Fibroblast of lung (primary cell): ENCODE measurements at regions not wholly inside any gene's neighbourhood (a gene's known extent, or its start where the extent isn't known, plus 50 kb on each side); places are given as distances from the start of the nearest gene placed in this dataset.

ENCODE experiments used
- DNase-seq, 2 donors: peaks; one replicate each; pipeline versions ENCODE4 v3.0.0 to v3.0.0-alpha.2; 2010; ENCODE audit warnings: low read depth in 2 of 2
- H2AFZ ChIP-seq: 2 replicates; pipeline ENCODE4 v1.5.1; 2012; ENCODE audit warnings: low read length, control low read depth, inconsistent platforms
- H3K27ac ChIP-seq: 2 replicates; pipeline ENCODE4 v1.5.1; 2011; ENCODE audit warnings: low read length, control low read depth; ENCODE audit not compliant: insufficient read depth
- H3K27me3 ChIP-seq: 2 replicates; pipeline ENCODE4 v1.5.1; 2011; ENCODE audit warnings: mild to moderate bottlenecking, low read length; ENCODE audit not compliant: control insufficient read depth, insufficient read depth
- H3K36me3 ChIP-seq: 2 replicates; pipeline ENCODE4 v1.5.1; 2011; ENCODE audit warnings: low read length; ENCODE audit not compliant: control insufficient read depth, insufficient read depth
- H3K4me1 ChIP-seq: 2 replicates; pipeline ENCODE4 v1.5.1; 2011; ENCODE audit warnings: low read length; ENCODE audit not compliant: control insufficient read depth, insufficient read depth; ENCODE audit errors: extremely low read depth
- H3K4me2 ChIP-seq: 2 replicates; pipeline ENCODE4 v1.5.1; 2011; ENCODE audit warnings: low read length, control low read depth; ENCODE audit not compliant: insufficient read depth; ENCODE audit errors: extremely low read depth
- H3K4me3 ChIP-seq, 4 experiments: fragments of 200-600 bp in 1 of 4; sonication (generic) in 1 of 4; replicated peaks in 1 of 4; 2 replicates each; pipeline ENCODE4 v1.5.1; 2011 to 2016; ENCODE audit warnings: low read length in 4 of 4, low read depth in 3 of 4, mild to moderate bottlenecking in 3 of 4, control low read depth in 2 of 4, inconsistent platforms in 1 of 4, mixed read lengths in 1 of 4; ENCODE audit not compliant: insufficient read depth in 1 of 4; ENCODE audit errors: control extremely low read depth in 1 of 4
- H3K79me2 ChIP-seq: 2 replicates; pipeline ENCODE4 v1.5.1; 2012; ENCODE audit warnings: mild to moderate bottlenecking, low read length, inconsistent platforms; ENCODE audit not compliant: control insufficient read depth, insufficient read depth
- H3K9ac ChIP-seq: 2 replicates; pipeline ENCODE4 v1.5.1; 2011; ENCODE audit warnings: mild to moderate bottlenecking, low read length, control low read depth; ENCODE audit not compliant: insufficient read depth
- H3K9me3 ChIP-seq: 2 replicates; pipeline ENCODE4 v1.5.1; 2012; ENCODE audit warnings: low read depth, low read length; ENCODE audit not compliant: control insufficient read depth, insufficient read depth
- H4K20me1 ChIP-seq: 2 replicates; pipeline ENCODE4 v1.5.1; 2011; ENCODE audit warnings: low read length; ENCODE audit not compliant: control insufficient read depth, insufficient read depth; ENCODE audit errors: extremely low read depth
- EZH2 ChIP-seq: IDR thresholded peaks from 2 replicates; pipeline ENCODE4 v1.5.1; 2012; ENCODE audit warnings: low read length, control low read depth, mild to moderate bottlenecking; ENCODE audit errors: missing control alignments
- TF ChIP-seq, protein P1 (sequence below), 2 donors: IDR thresholded peaks in 1 of 2; conservative IDR thresholded peaks in 1 of 2; 1 replicate in 1 of 2; 2 replicates in 1 of 2; pipeline ENCODE4 v1.5.1; 2011 to 2012; ENCODE audit warnings: low read length in 2 of 2, control low read depth in 1 of 2, inconsistent platforms in 1 of 2, low read depth in 1 of 2, mild to moderate bottlenecking in 1 of 2

DNA sequence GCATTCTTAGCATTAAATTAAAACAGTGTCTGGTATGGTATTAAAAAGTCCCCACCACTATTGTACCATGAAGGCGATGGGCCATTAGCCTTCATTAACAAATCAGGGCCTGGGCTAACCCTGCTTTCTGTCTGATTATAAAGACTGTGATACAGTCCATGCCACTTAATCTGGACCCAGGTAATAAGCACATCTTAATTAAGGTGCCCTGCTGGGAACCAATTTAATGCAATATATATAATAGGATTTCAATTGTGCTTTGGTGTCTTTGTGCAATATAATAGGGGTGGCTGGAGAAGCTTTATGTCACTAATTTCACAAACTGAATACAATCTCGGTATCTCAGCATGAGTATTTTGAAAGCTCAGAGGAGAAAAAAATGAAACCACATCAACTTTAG is 64.4 kb upstream of the CDH8 start:
- H3K79me2 ChIP-seq: no peaks in the 10 kb centered on the region
- H3K4me2 ChIP-seq: no peak overlapping the region
- no peak for DNase-seq
- H3K27me3 ChIP-seq: no peaks in the 10 kb centered on the region
- no peaks in the 10 kb centered on the region for H3K4me1 ChIP-seq
- H3K9me3 ChIP-seq: no peaks in the 10 kb centered on the region
- no peaks in the 10 kb centered on the region for H3K36me3 ChIP-seq
- no peak overlapping the region for H3K4me3 ChIP-seq
- no peak overlapping the region for H2AFZ ChIP-seq
- TF ChIP-seq, protein P1, sequence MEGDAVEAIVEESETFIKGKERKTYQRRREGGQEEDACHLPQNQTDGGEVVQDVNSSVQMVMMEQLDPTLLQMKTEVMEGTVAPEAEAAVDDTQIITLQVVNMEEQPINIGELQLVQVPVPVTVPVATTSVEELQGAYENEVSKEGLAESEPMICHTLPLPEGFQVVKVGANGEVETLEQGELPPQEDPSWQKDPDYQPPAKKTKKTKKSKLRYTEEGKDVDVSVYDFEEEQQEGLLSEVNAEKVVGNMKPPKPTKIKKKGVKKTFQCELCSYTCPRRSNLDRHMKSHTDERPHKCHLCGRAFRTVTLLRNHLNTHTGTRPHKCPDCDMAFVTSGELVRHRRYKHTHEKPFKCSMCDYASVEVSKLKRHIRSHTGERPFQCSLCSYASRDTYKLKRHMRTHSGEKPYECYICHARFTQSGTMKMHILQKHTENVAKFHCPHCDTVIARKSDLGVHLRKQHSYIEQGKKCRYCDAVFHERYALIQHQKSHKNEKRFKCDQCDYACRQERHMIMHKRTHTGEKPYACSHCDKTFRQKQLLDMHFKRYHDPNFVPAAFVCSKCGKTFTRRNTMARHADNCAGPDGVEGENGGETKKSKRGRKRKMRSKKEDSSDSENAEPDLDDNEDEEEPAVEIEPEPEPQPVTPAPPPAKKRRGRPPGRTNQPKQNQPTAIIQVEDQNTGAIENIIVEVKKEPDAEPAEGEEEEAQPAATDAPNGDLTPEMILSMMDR (conservative IDR thresholded peaks at IDR 0.05 in 1 of 2, IDR thresholded peaks at IDR 0.05 in 1 of 2; ENCODE audit: low read depth in 1 of 2, low read length in 2 of 2): no peak
- no peak for TF ChIP-seq EZH2
- no peak overlapping the region for H3K27ac ChIP-seq
- no peaks in the 10 kb centered on the region for H4K20me1 ChIP-seq
- H3K9ac ChIP-seq: no peak overlapping the region

DNA sequence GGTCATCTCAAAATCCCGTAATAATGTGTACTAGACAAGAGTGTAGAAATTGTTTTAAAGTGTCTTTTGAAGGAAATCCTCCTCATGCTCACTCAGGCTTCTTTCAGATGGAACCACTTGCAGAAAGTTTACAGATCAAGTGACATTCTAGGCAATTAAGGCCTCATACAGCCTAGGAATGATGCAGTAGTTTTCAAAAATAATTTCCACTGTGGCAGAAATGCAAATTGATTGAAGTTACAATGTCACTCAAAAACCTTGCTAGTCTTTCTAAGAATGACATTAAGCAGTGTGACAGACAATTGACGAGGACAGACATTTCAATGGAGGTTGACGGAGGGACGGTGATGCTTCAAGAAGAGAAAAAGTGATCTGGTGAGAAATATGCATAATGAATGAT is 53.5 kb upstream of the CDH8 start:
- TF ChIP-seq, protein P1 (conservative IDR thresholded peaks at IDR 0.05 in 1 of 2, IDR thresholded peaks at IDR 0.05 in 1 of 2; ENCODE audit: low read depth in 1 of 2, low read length in 2 of 2): no peak
- TF ChIP-seq EZH2: no peak
- H3K4me1 ChIP-seq: no peaks in the 10 kb centered on the region

DNA sequence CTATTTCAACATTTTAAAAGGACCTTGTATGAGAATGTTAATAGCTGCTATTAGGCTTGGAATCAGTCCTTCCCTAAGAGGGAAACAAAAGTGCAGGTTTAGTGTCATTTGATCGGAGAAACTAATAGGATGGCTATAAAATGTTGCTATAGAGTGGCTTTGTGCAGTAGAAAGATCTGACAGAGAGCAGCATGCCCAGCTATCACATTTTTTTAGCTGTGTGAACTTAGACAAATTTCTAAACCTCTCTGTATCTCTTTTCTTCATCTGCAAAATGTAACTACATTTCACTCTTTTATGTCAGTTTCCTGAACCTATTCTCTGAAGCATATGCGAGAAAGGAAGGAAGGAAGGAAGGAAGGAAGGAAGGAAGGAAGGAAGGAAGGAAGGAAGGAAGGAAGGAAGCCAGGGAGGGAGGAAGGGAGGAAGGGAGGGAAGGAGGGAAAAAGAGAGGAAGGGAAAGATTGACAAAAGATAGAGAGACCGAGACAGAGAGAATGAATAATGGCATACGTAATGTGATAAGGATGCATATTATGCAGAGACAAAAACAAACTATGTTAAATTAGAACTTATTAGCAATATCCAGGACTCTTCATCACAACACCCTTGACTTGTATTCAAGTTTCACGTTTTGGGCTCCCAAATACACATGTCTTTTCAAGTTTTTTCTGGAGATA is 52.6 kb upstream of the CDH8 start:
- Histone ChIP-seq H3K36me3 (no peaks in the 10 kb centered on the region), H3K27me3 (no peaks in the 10 kb centered on the region), H3K9me3 (no peaks in the 10 kb centered on the region), H3K79me2 (no peaks in the 10 kb centered on the region), H3K4me1 (no peaks in the 10 kb centered on the region), H3K9ac (no peak overlapping the region), H3K4me2 (no peak overlapping the region), H3K4me3 (no peak overlapping the region), H4K20me1 (no peaks in the 10 kb centered on the region), H3K27ac (no peak overlapping the region), H2AFZ (no peak overlapping the region)
- TF ChIP-seq, protein P1 (conservative IDR thresholded peaks at IDR 0.05 in 1 of 2, IDR thresholded peaks at IDR 0.05 in 1 of 2; ENCODE audit: low read depth in 1 of 2, low read length in 2 of 2): no peak
- no peak for TF ChIP-seq EZH2
- no peak for DNase-seq

More for the DNA sequence above, 53.5 kb upstream of the CDH8 start:
- Histone ChIP-seq H3K27ac (no peak overlapping the region), H3K9me3 (no peaks in the 10 kb centered on the region), H4K20me1 (no peaks in the 10 kb centered on the region), H3K27me3 (no peaks in the 10 kb centered on the region), H3K36me3 (no peaks in the 10 kb centered on the region), H2AFZ (no peak overlapping the region), H3K4me2 (no peak overlapping the region), H3K9ac (no peak overlapping the region), H3K79me2 (no peaks in the 10 kb centered on the region), H3K4me3 (no peak overlapping the region)
- no peak for DNase-seq
